ENCODE measurements at regions not wholly inside any gene's neighbourhood (a gene's known extent, or its start where the extent isn't known, plus 50 kb on each side); places are given as distances from the start of the nearest gene placed in this dataset.
"Not testable (repeated sequence)": the region's sequence is repeated elsewhere in the genome, so short reads cannot be mapped to it uniquely, and the experiment has no call there.

DNA sequence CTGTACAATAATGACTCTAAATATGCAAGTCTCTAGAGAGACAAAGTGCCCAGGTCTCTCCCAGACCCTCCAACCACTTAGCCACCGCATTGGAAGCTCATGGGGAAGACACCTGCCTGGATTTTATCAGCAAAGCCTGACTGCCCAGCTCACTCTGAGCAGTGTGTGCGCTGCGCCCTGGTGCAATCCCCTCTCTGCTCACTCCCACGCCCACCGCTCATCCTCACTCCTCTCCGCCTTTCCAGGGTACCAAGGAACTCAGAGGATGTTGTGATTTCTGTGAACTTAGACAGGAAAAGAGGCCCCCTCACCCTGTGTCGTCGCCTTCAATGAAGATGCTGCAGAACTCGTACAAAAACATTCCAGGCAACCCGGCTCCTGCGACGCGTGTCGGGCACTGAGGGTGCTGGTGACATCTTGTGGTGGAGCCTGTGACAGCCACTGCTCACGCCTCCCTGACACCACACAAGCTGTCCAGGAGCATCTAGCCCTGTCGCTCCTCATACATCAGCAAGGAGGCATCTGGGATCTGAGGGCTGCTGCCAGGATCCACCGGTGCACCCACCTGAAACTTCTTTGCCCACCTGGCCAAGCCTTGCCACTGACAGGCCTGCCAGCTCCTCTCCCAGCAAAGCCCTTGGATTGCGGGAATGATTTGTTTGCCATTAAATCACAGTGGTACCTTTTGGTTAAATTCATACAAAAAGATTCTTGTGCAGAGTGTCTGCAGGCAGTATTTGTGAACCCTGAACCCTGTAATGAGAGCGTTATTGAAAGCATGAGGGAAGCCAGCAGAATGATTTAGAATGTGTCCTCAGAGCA lies 220.4 kb downstream of the ZNF516 start:
- no peak for DNase-seq (ENCODE audit: low read depth)
- no peak overlapping the region for H3K4me3 ChIP-seq (ENCODE audit: low read depth, low read length)
- TF ChIP-seq, protein P1, sequence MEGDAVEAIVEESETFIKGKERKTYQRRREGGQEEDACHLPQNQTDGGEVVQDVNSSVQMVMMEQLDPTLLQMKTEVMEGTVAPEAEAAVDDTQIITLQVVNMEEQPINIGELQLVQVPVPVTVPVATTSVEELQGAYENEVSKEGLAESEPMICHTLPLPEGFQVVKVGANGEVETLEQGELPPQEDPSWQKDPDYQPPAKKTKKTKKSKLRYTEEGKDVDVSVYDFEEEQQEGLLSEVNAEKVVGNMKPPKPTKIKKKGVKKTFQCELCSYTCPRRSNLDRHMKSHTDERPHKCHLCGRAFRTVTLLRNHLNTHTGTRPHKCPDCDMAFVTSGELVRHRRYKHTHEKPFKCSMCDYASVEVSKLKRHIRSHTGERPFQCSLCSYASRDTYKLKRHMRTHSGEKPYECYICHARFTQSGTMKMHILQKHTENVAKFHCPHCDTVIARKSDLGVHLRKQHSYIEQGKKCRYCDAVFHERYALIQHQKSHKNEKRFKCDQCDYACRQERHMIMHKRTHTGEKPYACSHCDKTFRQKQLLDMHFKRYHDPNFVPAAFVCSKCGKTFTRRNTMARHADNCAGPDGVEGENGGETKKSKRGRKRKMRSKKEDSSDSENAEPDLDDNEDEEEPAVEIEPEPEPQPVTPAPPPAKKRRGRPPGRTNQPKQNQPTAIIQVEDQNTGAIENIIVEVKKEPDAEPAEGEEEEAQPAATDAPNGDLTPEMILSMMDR (IDR thresholded peaks at IDR 0.05; ENCODE audit: insufficient read depth, low read depth, low read length): no peak

GRCh38 chr18:76273956-76274355 lies 221.1 kb downstream of the ZNF516 start:
- DNase-seq (ENCODE audit: low read depth): no peak
- TF ChIP-seq, protein P1 (IDR thresholded peaks at IDR 0.05; ENCODE audit: insufficient read depth, low read depth, low read length): no peak
- no peak overlapping the region for H3K4me3 ChIP-seq (ENCODE audit: low read depth, low read length)

DNA sequence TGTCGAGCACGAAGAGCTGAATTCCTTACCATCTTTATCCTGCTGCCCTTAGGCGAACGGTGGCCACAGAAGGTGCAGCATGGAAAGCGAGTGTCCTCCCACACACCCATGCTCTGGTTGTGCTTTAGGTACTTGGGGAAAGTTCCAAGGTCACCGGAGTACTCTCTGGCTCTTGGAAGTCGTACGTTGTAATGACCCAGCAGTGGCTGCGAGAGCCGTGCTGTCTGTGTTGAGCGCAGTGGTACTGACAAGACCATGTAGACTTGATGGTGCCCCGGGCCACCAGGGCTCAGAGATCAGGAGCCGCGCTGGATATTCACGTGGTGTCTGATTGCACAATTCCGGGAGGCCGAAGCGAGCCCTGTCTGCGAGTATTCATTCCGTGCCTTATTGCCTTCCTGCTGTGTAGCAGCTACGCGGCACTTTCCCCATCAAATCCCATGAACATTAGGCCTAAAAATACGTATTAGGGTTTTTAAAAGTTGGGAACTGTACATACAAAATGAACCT lies 222.0 kb downstream of the ZNF516 start:
- DNase-seq (ENCODE audit: low read depth): no peak
- no peak overlapping the region for H3K4me3 ChIP-seq (ENCODE audit: low read depth, low read length)
- TF ChIP-seq, protein P1 (IDR thresholded peaks at IDR 0.05; ENCODE audit: insufficient read depth, low read depth, low read length): no peak

DNA sequence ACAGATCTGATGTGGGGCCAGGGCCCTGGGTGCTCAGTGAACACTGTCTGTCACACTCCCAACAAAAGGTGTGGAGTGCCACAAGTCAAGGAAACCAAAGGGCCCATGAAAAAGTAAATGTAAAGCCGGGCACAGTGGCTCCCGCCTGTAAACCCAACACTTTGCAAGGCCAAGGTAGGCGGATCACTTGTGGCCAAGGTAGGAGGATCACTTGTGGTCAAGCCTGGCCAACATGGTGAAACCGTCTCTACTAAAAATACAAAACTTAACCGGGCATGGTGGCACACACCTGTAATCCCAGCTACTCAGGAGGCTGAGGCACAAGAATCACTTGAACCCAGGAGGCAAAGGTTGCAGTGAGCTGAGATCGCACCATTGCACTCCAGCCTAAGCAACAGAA lies 227.6 kb downstream of the ZNF516 start:
- not testable (repeated sequence) for DNase-seq (ENCODE audit: low read depth); H3K4me3 ChIP-seq (ENCODE audit: low read depth, low read length)

GRCh38 chr18:76266236-76266991 lies 228.6 kb downstream of the ZNF516 start:
- TF ChIP-seq, protein P1 (IDR thresholded peaks at IDR 0.05; ENCODE audit: insufficient read depth, low read depth, low read length): no peak
- DNase-seq (ENCODE audit: low read depth): no peak
- peak overlapping the region; percentile 47 for H3K4me3 ChIP-seq (ENCODE audit: low read depth, low read length)

DNA sequence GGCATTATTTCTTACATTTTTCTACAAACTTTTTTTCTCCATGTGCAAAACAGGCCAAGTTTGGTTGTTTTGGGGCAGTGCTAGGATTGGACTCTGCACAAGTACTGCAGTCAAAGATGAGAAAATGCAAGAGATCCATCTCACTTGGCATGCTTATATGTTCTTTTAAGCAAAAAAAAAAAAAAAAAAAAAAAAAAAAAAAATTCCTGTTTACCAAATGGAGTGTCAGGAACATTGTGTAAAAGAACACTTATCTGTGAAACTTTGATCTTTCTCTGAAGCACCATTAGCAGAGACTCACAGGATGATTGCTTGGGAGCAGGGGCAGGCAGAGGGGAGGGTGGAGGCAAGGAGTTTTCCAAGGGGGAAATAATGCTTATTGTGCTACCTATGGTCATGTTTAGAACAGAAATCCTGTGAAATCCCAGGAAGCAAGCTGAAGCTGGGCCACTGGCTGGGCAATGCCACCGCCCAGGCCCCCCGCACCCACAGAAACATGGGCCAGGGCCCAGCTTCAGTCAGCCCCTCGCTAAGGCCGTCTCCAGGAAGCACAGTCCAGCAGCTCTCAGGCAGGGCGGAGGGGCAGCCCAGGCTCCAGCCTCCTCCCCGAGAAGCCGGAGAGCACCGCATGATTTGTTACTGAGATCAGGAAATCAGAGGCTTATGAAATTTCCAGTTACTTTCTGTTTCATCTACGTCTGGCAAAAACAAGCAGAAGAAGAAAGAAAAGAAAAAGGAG lies 229.4 kb downstream of the ZNF516 start:
- TF ChIP-seq, protein P1 (IDR thresholded peaks at IDR 0.05; ENCODE audit: insufficient read depth, low read depth, low read length): no peak
- DNase-seq (ENCODE audit: low read depth): peak; percentile 66
- peak overlapping the region; percentile 47 for H3K4me3 ChIP-seq (ENCODE audit: low read depth, low read length)

DNA sequence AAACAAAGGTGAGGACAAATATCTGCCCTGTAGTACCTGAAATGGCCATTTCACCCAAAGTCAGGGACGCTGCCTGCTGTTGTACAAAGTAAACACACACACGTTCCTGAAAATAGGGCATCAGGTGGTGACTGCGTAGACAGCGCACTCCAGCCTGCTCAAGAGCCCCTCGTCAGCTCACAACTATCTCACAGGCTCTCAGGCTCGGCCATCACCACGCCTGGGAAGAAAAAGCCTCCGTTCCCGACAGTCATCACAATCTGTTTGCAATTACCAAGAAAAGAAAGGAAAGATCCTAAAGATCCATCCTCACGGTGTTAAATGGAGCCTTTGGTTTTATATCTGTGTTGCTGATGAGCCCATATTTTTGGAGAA lies 230.2 kb downstream of the ZNF516 start:
- DNase-seq (ENCODE audit: low read depth): no peak
- H3K4me3 ChIP-seq (ENCODE audit: low read depth, low read length): no peak overlapping the region
- TF ChIP-seq, protein P1 (IDR thresholded peaks at IDR 0.05; ENCODE audit: insufficient read depth, low read depth, low read length): no peak

Measured in fibroblast of villous mesenchyme (primary cell).